Trophoblast cell (in vitro differentiated cells and primary cell): ENCODE measurements at regions not wholly inside any gene's neighbourhood (a gene's known extent, or its start where the extent isn't known, plus 50 kb on each side); places are given as distances from the start of the nearest gene placed in this dataset.

Source experiments
- DNase-seq, 2 donors: peaks; one replicate each; pipeline ENCODE4 v3.0.0-alpha.2; 2016
- H2AFZ ChIP-seq: 2 replicates; pipeline ENCODE4 v1.6.1; 2013; ENCODE audit warnings: low read length, moderate library complexity, mild to moderate bottlenecking; ENCODE audit not compliant: insufficient read depth, poor library complexity
- H2AK5ac ChIP-seq: 2 replicates; pipeline ENCODE4 v1.6.1; 2013; ENCODE audit warnings: mild to moderate bottlenecking, low read length
- H2BK120ac ChIP-seq: 2 replicates; pipeline ENCODE4 v1.6.1; 2013; ENCODE audit warnings: low read length, mild to moderate bottlenecking, moderate library complexity; ENCODE audit not compliant: insufficient read depth, poor library complexity
- H2BK12ac ChIP-seq: 2 replicates; pipeline ENCODE4 v1.6.1; 2013; ENCODE audit warnings: mild to moderate bottlenecking, low read length, moderate library complexity
- H2BK5ac ChIP-seq: 2 replicates; pipeline ENCODE4 v1.6.1; 2013; ENCODE audit warnings: low read length, low read depth, moderate library complexity, mild to moderate bottlenecking; ENCODE audit not compliant: poor library complexity
- H3K14ac ChIP-seq: 2 replicates; pipeline ENCODE4 v1.6.1; 2013; ENCODE audit warnings: mild to moderate bottlenecking, low read length
- H3K18ac ChIP-seq: 2 replicates; pipeline ENCODE4 v1.6.1; 2013; ENCODE audit warnings: mild to moderate bottlenecking, low read length
- H3K23ac ChIP-seq: 2 replicates; pipeline ENCODE4 v1.6.1; 2013; ENCODE audit warnings: low read length
- H3K27ac ChIP-seq: 2 replicates; pipeline ENCODE4 v1.5.1; 2013; ENCODE audit warnings: low read depth, mild to moderate bottlenecking, inconsistent platforms, low read length, moderate library complexity
- H3K27me3 ChIP-seq: 2 replicates; pipeline ENCODE4 v1.6.1; 2013; ENCODE audit warnings: inconsistent platforms, mild to moderate bottlenecking, low read length, moderate library complexity; ENCODE audit not compliant: insufficient read depth
- H3K36me3 ChIP-seq, 2 experiments: 1 replicate in 1 of 2; 2 replicates in 1 of 2; pipeline ENCODE4 v1.6.1; 2013; ENCODE audit warnings: low read length in 2 of 2, mild to moderate bottlenecking in 2 of 2, moderate library complexity in 1 of 2; ENCODE audit not compliant: insufficient read depth in 2 of 2, control insufficient read depth in 1 of 2
- H3K4ac ChIP-seq: 2 replicates; pipeline ENCODE4 v1.6.1; 2013; ENCODE audit warnings: low read depth, mild to moderate bottlenecking, low read length, moderate library complexity
- H3K4me1 ChIP-seq, 2 experiments: 1 replicate in 1 of 2; 2 replicates in 1 of 2; pipeline ENCODE4 v1.6.1; 2013; ENCODE audit warnings: low read length in 2 of 2, mild to moderate bottlenecking in 2 of 2, moderate library complexity in 1 of 2; ENCODE audit not compliant: insufficient read depth in 2 of 2, control insufficient read depth in 1 of 2
- H3K4me2 ChIP-seq: 2 replicates; pipeline ENCODE4 v1.6.1; 2013; ENCODE audit warnings: inconsistent platforms, mild to moderate bottlenecking, low read length, moderate library complexity
- H3K4me3 ChIP-seq: 2 replicates; pipeline ENCODE4 v1.5.1; 2013; ENCODE audit warnings: mild to moderate bottlenecking, low read depth, low read length, inconsistent platforms
- H3K79me1 ChIP-seq: one replicate; pipeline ENCODE4 v1.6.1; 2013; ENCODE audit warnings: low read length
- H3K79me2 ChIP-seq: 2 replicates; pipeline ENCODE4 v1.6.1; 2013; ENCODE audit warnings: low read length, mild to moderate bottlenecking; ENCODE audit not compliant: control insufficient read depth, insufficient read depth, poor library complexity
- H3K9ac ChIP-seq: 2 replicates; pipeline ENCODE4 v1.6.1; 2013; ENCODE audit warnings: mild to moderate bottlenecking, low read length
- H3K9me3 ChIP-seq: 2 replicates; pipeline ENCODE4 v1.6.1; 2013; ENCODE audit warnings: low read depth, mild to moderate bottlenecking, control low read depth, inconsistent platforms, low read length; ENCODE audit not compliant: insufficient read depth
- H4K12ac ChIP-seq: 2 replicates; pipeline ENCODE4 v1.6.1; 2013; ENCODE audit warnings: low read depth, mild to moderate bottlenecking, low read length, moderate library complexity
- H4K8ac ChIP-seq: 2 replicates; pipeline ENCODE4 v1.6.1; 2013; ENCODE audit warnings: low read depth, mild to moderate bottlenecking, low read length, moderate library complexity
- H4K91ac ChIP-seq: one replicate; pipeline ENCODE4 v1.6.1; 2013; ENCODE audit warnings: low read depth, mild to moderate bottlenecking, low read length, moderate library complexity
- WGBS: extraction: QIAGEN DNeasy Blood & Tissue Kit; methylation state at CpG from one replicate; pipeline ENCODE4 v1.1.7; 2013; ENCODE audit warnings: missing lambda C conversion rate; ENCODE audit not compliant: insufficient read length, insufficient coverage; ENCODE audit errors: extremely low coverage; 5-methylcytosine and 5-hydroxymethylcytosine counted together

- H2BK5ac ChIP-seq = no peak overlapping the region
- no peak overlapping the region for H2BK120ac ChIP-seq
- WGBS = no CpG with 5 or more reads among the region's 2 CpGs
- H3K18ac ChIP-seq = no peak overlapping the region
- H4K8ac ChIP-seq = no peak overlapping the region
- no peak overlapping the region for H3K4ac ChIP-seq
- no peak overlapping the region for H2BK12ac ChIP-seq
- H3K27me3 ChIP-seq = no peaks in the 10 kb centered on the region
- no peak overlapping the region for H3K23ac ChIP-seq
- H3K4me2 ChIP-seq = no peak overlapping the region
- no peak overlapping the region for H3K4me3 ChIP-seq
- no peak overlapping the region for H2AK5ac ChIP-seq
- H2AFZ ChIP-seq = no peak overlapping the region
- H3K4me1 ChIP-seq = no peaks in the 10 kb centered on the region
- H3K27ac ChIP-seq = no peak overlapping the region
- H3K14ac ChIP-seq = no peak overlapping the region
- no peaks in the 10 kb centered on the region for H3K9me3 ChIP-seq
- no peak overlapping the region for H3K9ac ChIP-seq
- no peak for DNase-seq
- H4K91ac ChIP-seq = no peak overlapping the region
- H3K79me2 ChIP-seq = no peaks in the 10 kb centered on the region
- no peaks in the 10 kb centered on the region for H3K79me1 ChIP-seq
- no peaks in the 10 kb centered on the region for H3K36me3 ChIP-seq
- no peak overlapping the region for H4K12ac ChIP-seq
These were observed 1622.7 kb upstream of the CELF4 start for GRCh38 chr18:39188278-39188677.

- no CpG with 5 or more reads among the region's 2 CpGs for WGBS
- no peak overlapping the region for H3K9ac ChIP-seq
These were observed 1620.4 kb upstream of the CELF4 start for GRCh38 chr18:39186008-39186407.

GRCh38 chr18:39184176-39184575 is 1618.6 kb upstream of the CELF4 start:
- no peaks in the 10 kb centered on the region for H3K9me3 ChIP-seq
- no peak overlapping the region for H4K8ac ChIP-seq
- no peak overlapping the region for H3K23ac ChIP-seq
- no peaks in the 10 kb centered on the region for H3K36me3 ChIP-seq
- peaks cover 3% of the 10 kb centered on the region for H3K79me1 ChIP-seq
- no peak overlapping the region for H2AFZ ChIP-seq
- no CpG with 5 or more reads among the region's 5 CpGs for WGBS
- H3K4me3 ChIP-seq = no peak overlapping the region
- H2AK5ac ChIP-seq = no peak overlapping the region
- H2BK5ac ChIP-seq = no peak overlapping the region
- DNase-seq = no peak
- H3K4me2 ChIP-seq = no peak overlapping the region
- no peak overlapping the region for H2BK120ac ChIP-seq
- H3K4me1 ChIP-seq = peaks cover 2 to 4% of the 10 kb centered on the region in 2 experiments
- no peak overlapping the region for H4K12ac ChIP-seq
- H3K4ac ChIP-seq = no peak overlapping the region
- H3K14ac ChIP-seq = no peak overlapping the region
- H4K91ac ChIP-seq = no peak overlapping the region
- no peak overlapping the region for H3K18ac ChIP-seq
- H3K27ac ChIP-seq = no peak overlapping the region
- no peaks in the 10 kb centered on the region for H3K79me2 ChIP-seq
- H2BK12ac ChIP-seq = no peak overlapping the region
- H3K27me3 ChIP-seq = no peaks in the 10 kb centered on the region
- no peak overlapping the region for H3K9ac ChIP-seq

More at GRCh38 chr18:39186008-39186407, 1620.4 kb upstream of the CELF4 start:
- Histone ChIP-seq H3K9me3 (no peaks in the 10 kb centered on the region), H3K4ac (no peak overlapping the region), H2BK12ac (no peak overlapping the region), H3K79me1 (no peaks in the 10 kb centered on the region), H2BK120ac (no peak overlapping the region), H2BK5ac (no peak overlapping the region), H3K27ac (no peak overlapping the region), H4K12ac (no peak overlapping the region), H2AFZ (no peak overlapping the region), H3K14ac (no peak overlapping the region), H3K23ac (no peak overlapping the region), H3K36me3 (no peaks in the 10 kb centered on the region), H3K4me3 (no peak overlapping the region), H4K91ac (no peak overlapping the region), H3K79me2 (no peaks in the 10 kb centered on the region), H2AK5ac (no peak overlapping the region), H4K8ac (no peak overlapping the region), H3K4me2 (no peak overlapping the region), H3K4me1 (no peaks in the 10 kb centered on the region), H3K27me3 (no peaks in the 10 kb centered on the region), H3K18ac (no peak overlapping the region)
- DNase-seq = no peak

- Histone ChIP-seq H2BK5ac (no peak overlapping the region), H4K8ac (no peak overlapping the region), H3K36me3 (no peaks in the 10 kb centered on the region), H3K79me1 (peaks cover 3% of the 10 kb centered on the region), H3K4ac (no peak overlapping the region), H3K14ac (no peak overlapping the region), H3K18ac (no peak overlapping the region), H4K12ac (no peak overlapping the region), H3K4me3 (no peak overlapping the region), H3K23ac (no peak overlapping the region), H2BK12ac (no peak overlapping the region), H3K4me1 (peaks cover 2 to 4% of the 10 kb centered on the region in 2 experiments), H2AFZ (no peak overlapping the region), H2BK120ac (no peak overlapping the region), H3K9me3 (no peaks in the 10 kb centered on the region), H3K79me2 (no peaks in the 10 kb centered on the region), H4K91ac (no peak overlapping the region), H3K27ac (no peak overlapping the region), H3K9ac (no peak overlapping the region), H3K27me3 (no peaks in the 10 kb centered on the region), H3K4me2 (no peak overlapping the region), H2AK5ac (no peak overlapping the region)
- no CpG with 5 or more reads among the region's 2 CpGs for WGBS
- peak; percentile 78 to 92 for DNase-seq
These were observed 1612.6 kb upstream of the CELF4 start for GRCh38 chr18:39178166-39178565.
